HFFc6 (cell line): ENCODE measurements at regions not wholly inside any gene's neighbourhood (a gene's known extent, or its start where the extent isn't known, plus 50 kb on each side); places are given as distances from the start of the nearest gene placed in this dataset.

Experiments
- DNase-seq: peaks from one replicate; pipeline ENCODE4 v3.0.0-alpha.2; 2018
- H3K27ac Mint-ChIP-seq: 2 replicates; pipeline ENCODE4 v1.8.0; 2020; ENCODE audit warnings: mild to moderate bottlenecking, mixed read lengths
- H3K27me3 Mint-ChIP-seq: 2 replicates; pipeline ENCODE4 v1.8.0; 2021; ENCODE audit warnings: mild to moderate bottlenecking, moderate library complexity, mixed read lengths; ENCODE audit not compliant: insufficient read depth
- H3K36me3 Mint-ChIP-seq: 2 replicates; pipeline ENCODE4 v1.8.0; 2021; ENCODE audit warnings: low read depth, mixed read lengths
- H3K4me1 Mint-ChIP-seq: 2 replicates; pipeline ENCODE4 v1.8.0; 2020; ENCODE audit warnings: low read depth, mixed read lengths
- H3K4me3 Mint-ChIP-seq: 2 replicates; pipeline ENCODE4 v1.8.0; 2020; ENCODE audit warnings: mild to moderate bottlenecking, moderate library complexity, mixed read lengths
- H3K9me3 Mint-ChIP-seq: 2 replicates; pipeline ENCODE4 v1.8.0; 2020; ENCODE audit warnings: mild to moderate bottlenecking, mixed read lengths
- TF ChIP-seq, protein P1 (sequence below): fragments of 200-600 bp; sonication (generic); IDR thresholded peaks from 2 replicates; pipeline ENCODE4 v1.5.0; 2021; ENCODE audit warnings: antibody characterized with exemption, mild to moderate bottlenecking

DNA sequence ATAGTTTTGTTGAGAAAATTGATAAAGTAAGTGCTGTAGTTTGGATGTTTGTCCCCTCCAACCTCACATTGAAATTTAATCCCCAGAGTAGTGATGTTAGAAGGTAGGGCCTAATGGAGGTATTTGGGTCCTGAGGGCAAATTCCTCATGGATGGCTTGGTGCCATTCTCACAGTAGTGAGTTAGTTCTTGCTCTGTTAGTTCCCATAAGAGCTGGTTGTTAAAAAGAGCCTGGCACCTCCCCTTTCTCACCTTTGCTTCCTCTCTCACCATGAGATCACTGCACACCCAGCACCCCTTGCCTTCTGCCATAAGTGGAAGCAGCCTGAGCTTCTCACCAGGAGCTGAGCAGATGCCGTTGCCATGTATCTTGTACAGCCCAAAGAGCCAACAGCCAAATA, 354.8 kb upstream of the NFIA start:
- H3K4me1 Mint-ChIP-seq, result no peaks in the 10 kb centered on the region
- H3K27ac Mint-ChIP-seq, result no peak overlapping the region
- no peak for DNase-seq
- no peak overlapping the region for H3K4me3 Mint-ChIP-seq
- H3K27me3 Mint-ChIP-seq, result no peaks in the 10 kb centered on the region
- peaks cover 45% of the 10 kb centered on the region for H3K9me3 Mint-ChIP-seq
- TF ChIP-seq, protein P1, sequence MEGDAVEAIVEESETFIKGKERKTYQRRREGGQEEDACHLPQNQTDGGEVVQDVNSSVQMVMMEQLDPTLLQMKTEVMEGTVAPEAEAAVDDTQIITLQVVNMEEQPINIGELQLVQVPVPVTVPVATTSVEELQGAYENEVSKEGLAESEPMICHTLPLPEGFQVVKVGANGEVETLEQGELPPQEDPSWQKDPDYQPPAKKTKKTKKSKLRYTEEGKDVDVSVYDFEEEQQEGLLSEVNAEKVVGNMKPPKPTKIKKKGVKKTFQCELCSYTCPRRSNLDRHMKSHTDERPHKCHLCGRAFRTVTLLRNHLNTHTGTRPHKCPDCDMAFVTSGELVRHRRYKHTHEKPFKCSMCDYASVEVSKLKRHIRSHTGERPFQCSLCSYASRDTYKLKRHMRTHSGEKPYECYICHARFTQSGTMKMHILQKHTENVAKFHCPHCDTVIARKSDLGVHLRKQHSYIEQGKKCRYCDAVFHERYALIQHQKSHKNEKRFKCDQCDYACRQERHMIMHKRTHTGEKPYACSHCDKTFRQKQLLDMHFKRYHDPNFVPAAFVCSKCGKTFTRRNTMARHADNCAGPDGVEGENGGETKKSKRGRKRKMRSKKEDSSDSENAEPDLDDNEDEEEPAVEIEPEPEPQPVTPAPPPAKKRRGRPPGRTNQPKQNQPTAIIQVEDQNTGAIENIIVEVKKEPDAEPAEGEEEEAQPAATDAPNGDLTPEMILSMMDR, result no peak
- H3K36me3 Mint-ChIP-seq, result no peaks in the 10 kb centered on the region; the same call in 1 of the 2 replicates

DNA sequence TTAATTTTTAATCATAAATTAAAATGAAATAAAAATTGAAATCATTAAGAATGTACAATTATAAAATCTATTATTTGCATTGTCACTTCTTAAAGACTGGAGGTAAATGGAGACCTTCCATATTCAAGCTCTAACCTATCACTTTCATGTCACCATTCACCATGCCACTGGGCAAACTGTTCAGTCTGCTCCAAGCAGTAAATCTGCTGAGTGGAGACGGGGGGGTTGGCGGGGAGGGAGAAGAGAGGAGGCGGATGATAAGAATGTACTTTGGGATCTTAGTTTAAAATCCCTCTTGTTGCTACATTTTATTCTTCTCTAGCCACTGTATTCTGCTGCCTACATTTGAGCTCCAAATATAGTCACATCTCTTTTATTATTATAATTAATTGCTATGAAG, 365.9 kb upstream of the NFIA start:
- TF ChIP-seq, protein P1, result no peak
- H3K27me3 Mint-ChIP-seq, result no peaks in the 10 kb centered on the region
- DNase-seq, result no peak
- H3K27ac Mint-ChIP-seq, result no peak overlapping the region
- H3K9me3 Mint-ChIP-seq, result peaks cover 8% of the 10 kb centered on the region; the same call in 1 of the 2 replicates
- H3K4me1 Mint-ChIP-seq, result no peaks in the 10 kb centered on the region
- no peaks in the 10 kb centered on the region for H3K36me3 Mint-ChIP-seq
- no peak overlapping the region for H3K4me3 Mint-ChIP-seq

DNA sequence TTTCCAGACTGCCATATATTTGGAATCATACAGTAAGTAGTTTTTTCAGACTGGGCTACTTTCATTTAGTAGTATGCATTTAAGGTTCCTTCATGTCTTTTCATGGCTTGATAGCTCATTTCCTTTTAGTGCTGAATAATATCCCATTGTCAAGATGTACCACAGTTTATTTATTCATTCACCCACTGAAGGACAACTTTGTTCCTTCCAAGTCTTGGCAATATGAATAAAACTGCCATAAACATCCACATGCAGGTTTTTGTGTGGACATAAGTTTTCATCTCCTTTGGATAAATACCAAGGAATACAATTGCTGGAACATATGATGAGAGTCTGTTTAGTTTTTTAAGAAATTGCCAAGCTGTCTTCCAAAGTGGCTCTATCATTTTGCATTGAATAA, 366.4 kb upstream of the NFIA start:
- Mint-ChIP-seq H3K9me3 (peaks cover 12% of the 10 kb centered on the region), H3K4me3 (no peak overlapping the region), H3K27me3 (no peaks in the 10 kb centered on the region), H3K36me3 (no peaks in the 10 kb centered on the region), H3K4me1 (no peaks in the 10 kb centered on the region), H3K27ac (no peak overlapping the region)
- TF ChIP-seq, protein P1, result no peak
- no peak for DNase-seq

DNA sequence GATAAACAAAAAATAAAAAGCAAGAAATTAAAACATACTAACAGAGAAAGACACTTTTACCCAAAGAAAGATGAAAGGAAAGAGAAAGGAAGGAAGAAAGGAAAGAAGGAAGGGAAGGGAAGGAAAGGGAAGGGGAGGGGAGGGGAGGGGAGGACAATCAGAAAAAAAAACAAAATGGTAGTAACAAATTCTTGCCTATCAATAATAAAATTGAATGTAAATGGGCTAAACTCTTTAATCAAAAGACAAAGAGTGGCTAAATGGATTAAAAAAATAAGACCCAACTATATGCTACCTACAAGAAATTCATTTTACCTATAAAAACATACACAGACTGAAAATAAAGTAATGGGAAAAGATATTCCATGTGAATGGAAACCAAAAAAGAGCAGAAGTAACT, 372.9 kb upstream of the NFIA start:
- Mint-ChIP-seq H3K4me3 (no peak overlapping the region), H3K9me3 (peaks cover 59% of the 10 kb centered on the region), H3K27me3 (no peaks in the 10 kb centered on the region), H3K4me1 (no peaks in the 10 kb centered on the region), H3K36me3 (no peaks in the 10 kb centered on the region), H3K27ac (no peak overlapping the region)
- no peak for DNase-seq
- TF ChIP-seq, protein P1, result no peak

DNA sequence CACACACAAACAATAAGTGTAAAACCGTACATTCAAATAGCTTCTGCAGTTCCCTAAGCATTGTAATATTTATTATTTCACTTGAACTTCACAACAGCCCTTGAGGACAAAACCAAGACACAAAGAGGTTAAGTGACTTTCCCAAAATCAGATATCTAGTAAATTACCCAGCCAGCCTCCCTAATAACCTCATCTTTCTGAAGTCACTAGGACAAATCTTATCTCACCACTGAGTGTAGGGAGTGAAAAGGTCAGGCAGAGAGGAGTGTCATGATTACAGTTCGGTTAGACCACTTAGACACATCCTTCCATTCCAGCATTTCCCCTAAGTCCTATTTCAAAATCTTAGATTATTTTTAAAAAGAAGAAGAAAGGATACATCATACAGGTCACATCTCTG, 377.3 kb upstream of the NFIA start:
- Mint-ChIP-seq H3K36me3 (no peaks in the 10 kb centered on the region), H3K27ac (no peak overlapping the region), H3K9me3 (peaks cover 59% of the 10 kb centered on the region), H3K4me1 (no peaks in the 10 kb centered on the region), H3K4me3 (no peak overlapping the region), H3K27me3 (no peaks in the 10 kb centered on the region; the same call in 1 of the 2 replicates)
- TF ChIP-seq, protein P1, result no peak
- no peak for DNase-seq

DNA sequence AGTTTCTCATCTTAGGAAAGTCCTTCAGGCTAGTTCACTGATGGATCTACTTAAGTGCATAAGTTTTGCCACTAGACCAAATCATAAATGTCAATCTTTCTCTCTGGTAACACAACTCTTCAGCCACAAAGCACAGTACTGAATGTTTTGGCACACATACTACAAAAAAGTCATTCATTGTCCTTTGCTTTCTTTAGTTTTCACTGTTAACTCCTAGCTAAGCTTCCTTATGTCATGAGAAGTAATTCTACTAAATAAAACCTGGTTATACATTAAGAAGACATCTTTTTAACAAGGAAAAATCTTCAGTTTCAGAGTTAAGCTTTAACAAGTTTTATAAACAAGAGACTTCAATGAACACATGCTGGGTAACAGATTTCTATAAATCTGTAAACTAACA, 379.2 kb upstream of the NFIA start:
- TF ChIP-seq, protein P1, result no peak
- no peaks in the 10 kb centered on the region for H3K4me1 Mint-ChIP-seq
- H3K36me3 Mint-ChIP-seq, result no peaks in the 10 kb centered on the region
- no peak overlapping the region for H3K4me3 Mint-ChIP-seq
- no peak for DNase-seq
- no peak overlapping the region for H3K27ac Mint-ChIP-seq
- no peaks in the 10 kb centered on the region; the same call in 1 of the 2 replicates for H3K27me3 Mint-ChIP-seq
- H3K9me3 Mint-ChIP-seq, result peaks cover 43% of the 10 kb centered on the region
